CD14-positive monocyte (primary cell): ENCODE measurements at regions not wholly inside any gene's neighbourhood (a gene's known extent, or its start where the extent isn't known, plus 50 kb on each side); places are given as distances from the start of the nearest gene placed in this dataset.

Experiments
- DNase-seq, 3 donors: peaks; one replicate each; pipeline ENCODE4 v3.0.0-alpha.2; 2011 to 2022
- H2AFZ ChIP-seq: 2 replicates; pipeline ENCODE4 v1.6.0; 2012; ENCODE audit warnings: mild to moderate bottlenecking, low read depth, low read length, inconsistent platforms; ENCODE audit not compliant: insufficient read depth, poor library complexity, severe bottlenecking
- H3K27ac ChIP-seq, 2 donors: 1 replicate in 1 of 2; 2 replicates in 1 of 2; pipeline ENCODE4 v1.5.1; 2012 to 2013; ENCODE audit warnings: low read length in 2 of 2, control low read depth in 1 of 2, inconsistent platforms in 1 of 2, low read depth in 1 of 2, mild to moderate bottlenecking in 1 of 2
- H3K27me3 ChIP-seq, 2 donors: one replicate each; pipeline versions ENCODE4 v1.6.0 to v1.6.1; 2011 to 2013; ENCODE audit warnings: low read length in 2 of 2; ENCODE audit not compliant: control insufficient read depth in 2 of 2, insufficient read depth in 2 of 2
- H3K36me3 ChIP-seq, 2 donors: replicated peaks in 1 of 2; 1 replicate in 1 of 2; 2 replicates in 1 of 2; pipeline versions ENCODE4 v1.5.1 to v1.6.1; 2012 to 2013; ENCODE audit warnings: low read length in 2 of 2, control low read depth in 1 of 2, inconsistent platforms in 1 of 2, mild to moderate bottlenecking in 1 of 2; ENCODE audit not compliant: insufficient read depth in 2 of 2, control insufficient read depth in 1 of 2
- H3K4me1 ChIP-seq, 2 donors: 1 replicate in 1 of 2; 2 replicates in 1 of 2; pipeline versions ENCODE4 v1.5.1 to v1.6.1; 2012 to 2013; ENCODE audit warnings: low read length in 2 of 2, control low read depth in 1 of 2, inconsistent platforms in 1 of 2, mild to moderate bottlenecking in 1 of 2, moderate library complexity in 1 of 2; ENCODE audit not compliant: insufficient read depth in 2 of 2, control insufficient read depth in 1 of 2
- H3K4me2 ChIP-seq: replicated peaks from 2 replicates; pipeline ENCODE3; 2012; ENCODE audit warnings: low read length, moderate library complexity, mild to moderate bottlenecking; ENCODE audit not compliant: poor library complexity, severe bottlenecking; ENCODE audit errors: extremely low read depth
- H3K4me3 ChIP-seq, 3 experiments: fragments of 200-600 bp in 1 of 3; sonication (generic) in 1 of 3; replicated peaks in 1 of 3; 1 replicate in 2 of 3; 2 replicates in 1 of 3; pipeline ENCODE4 v1.5.1; 2011 to 2013; ENCODE audit warnings: low read length in 3 of 3, mild to moderate bottlenecking in 3 of 3, control low read depth in 2 of 3, low read depth in 2 of 3, inconsistent platforms in 1 of 3, moderate library complexity in 1 of 3
- H3K79me2 ChIP-seq: 2 replicates; pipeline ENCODE4 v1.6.0; 2012; ENCODE audit warnings: mild to moderate bottlenecking, control low read depth, inconsistent platforms, low read length, moderate library complexity; ENCODE audit not compliant: insufficient read depth
- H3K9ac ChIP-seq: 2 replicates; pipeline ENCODE4 v1.6.0; 2017; ENCODE audit warnings: low read length, mild to moderate bottlenecking; ENCODE audit not compliant: insufficient read depth, poor library complexity, severe bottlenecking
- H3K9me3 ChIP-seq, 2 donors: replicated peaks in 1 of 2; 1 replicate in 1 of 2; 2 replicates in 1 of 2; pipeline versions ENCODE4 v1.5.1 to v1.6.1; 2012 to 2013; ENCODE audit warnings: low read length in 2 of 2, control low read depth in 1 of 2; ENCODE audit not compliant: control insufficient read depth in 1 of 2, insufficient read depth in 1 of 2
- H4K20me1 ChIP-seq: 2 replicates; pipeline ENCODE4 v1.6.0; 2012; ENCODE audit warnings: mild to moderate bottlenecking, low read length, control low read depth, moderate library complexity; ENCODE audit not compliant: insufficient read depth
- H3K27ac Mint-ChIP-seq, 7 donors: one replicate each; pipeline ENCODE4 v1.8.0; 2020; ENCODE audit warnings: mild to moderate bottlenecking in 7 of 7, mixed read lengths in 7 of 7, moderate library complexity in 6 of 7, inconsistent platforms in 2 of 7
- H3K27me3 Mint-ChIP-seq, 3 donors: one replicate each; pipeline ENCODE4 v1.8.0; 2021 to 2022; ENCODE audit warnings: low read depth in 3 of 3, mild to moderate bottlenecking in 3 of 3, mixed read lengths in 3 of 3, moderate library complexity in 3 of 3, inconsistent platforms in 1 of 3
- H3K36me3 Mint-ChIP-seq, 2 donors: one replicate each; pipeline ENCODE4 v1.8.0; 2020; ENCODE audit warnings: mixed read lengths in 2 of 2, inconsistent platforms in 1 of 2, mild to moderate bottlenecking in 1 of 2
- H3K4me1 Mint-ChIP-seq: one replicate; pipeline ENCODE4 v1.8.0; 2020; ENCODE audit warnings: mild to moderate bottlenecking, mixed read lengths
- H3K4me3 Mint-ChIP-seq, 2 donors: one replicate each; pipeline ENCODE4 v1.8.0; 2020; ENCODE audit warnings: mild to moderate bottlenecking in 2 of 2, mixed read lengths in 2 of 2, moderate library complexity in 1 of 2
- H3K9me3 Mint-ChIP-seq, 7 donors: one replicate each; pipeline ENCODE4 v1.8.0; 2020 to 2022; ENCODE audit warnings: mixed read lengths in 7 of 7, mild to moderate bottlenecking in 6 of 7, moderate library complexity in 6 of 7, inconsistent platforms in 2 of 7
- CTCF ChIP-seq: fragments of 200-600 bp; IDR thresholded peaks from one replicate; pipeline ENCODE4 v1.8.0; 2022; ENCODE audit warnings: antibody characterized with exemption, mild to moderate bottlenecking
- WGBS: methylation state at CpG from one replicate; pipeline ENCODE4 v1.1.5; 2013; ENCODE audit warnings: missing lambda C conversion rate; ENCODE audit not compliant: insufficient coverage; 5-methylcytosine and 5-hydroxymethylcytosine counted together
- intact Hi-C, 2 donors: fragments of 100-400 bp; cut with micrococcal nuclease; formaldehyde crosslinking; loops; one replicate each; pipeline versions ENCODE4 v1.15.0 to v1.15.1; 2023

- no peak overlapping the region for H2AFZ ChIP-seq
- H3K36me3 Mint-ChIP-seq = no peaks in the 10 kb centered on the region
- no peak for DNase-seq
- H3K4me3 ChIP-seq = no peak overlapping the region
- H3K27me3 ChIP-seq = no peaks in the 10 kb centered on the region
- no peak overlapping the region for H3K27ac Mint-ChIP-seq
- no CpG with 5 or more reads among the region's 3 CpGs for WGBS
- H3K27ac ChIP-seq = no peak overlapping the region
- intact Hi-C loops = no loop called here
- H3K4me3 Mint-ChIP-seq = no peak overlapping the region
- no peaks in the 10 kb centered on the region for H3K36me3 ChIP-seq
- H3K4me1 Mint-ChIP-seq = no peaks in the 10 kb centered on the region
- peaks cover 0 to 8% (median 4%) of the 10 kb centered on the region in 7 donors for H3K9me3 Mint-ChIP-seq
- H4K20me1 ChIP-seq = no peaks in the 10 kb centered on the region
- H3K4me1 ChIP-seq = no peaks in the 10 kb centered on the region
- H3K4me2 ChIP-seq = no peak overlapping the region
- H3K79me2 ChIP-seq = no peaks in the 10 kb centered on the region
- no peaks in the 10 kb centered on the region for H3K9me3 ChIP-seq
- no peak for TF ChIP-seq CTCF
- no peak overlapping the region for H3K9ac ChIP-seq
- H3K27me3 Mint-ChIP-seq = no peaks in the 10 kb centered on the region
These were observed 707.0 kb downstream of the SORCS1 start for GRCh38 chr10:106457522-106457921.

- intact Hi-C loops = no loop called here
- Histone ChIP-seq H3K27me3 (no peaks in the 10 kb centered on the region), H2AFZ (no peak overlapping the region), H3K36me3 (no peaks in the 10 kb centered on the region), H3K79me2 (no peaks in the 10 kb centered on the region), H3K9me3 (no peaks in the 10 kb centered on the region), H4K20me1 (no peaks in the 10 kb centered on the region), H3K4me3 (no peak overlapping the region), H3K4me1 (no peaks in the 10 kb centered on the region), H3K4me2 (no peak overlapping the region), H3K9ac (no peak overlapping the region), H3K27ac (no peak overlapping the region)
- no peaks in the 10 kb centered on the region for H3K36me3 Mint-ChIP-seq
- H3K9me3 Mint-ChIP-seq = peaks cover 0 to 2% (median 0%) of the 10 kb centered on the region in 7 donors
- H3K4me1 Mint-ChIP-seq = no peaks in the 10 kb centered on the region
- H3K27me3 Mint-ChIP-seq = no peaks in the 10 kb centered on the region
- DNase-seq = no peak
- WGBS = no CpG with 5 or more reads among the region's 3 CpGs
- H3K4me3 Mint-ChIP-seq = no peak overlapping the region
- no peak overlapping the region for H3K27ac Mint-ChIP-seq
- TF ChIP-seq CTCF = no peak
These were observed 710.3 kb downstream of the SORCS1 start for GRCh38 chr10:106454233-106454632.
